Mesenchymal stem cell (in vitro differentiated cells and primary cell): ENCODE measurements at regions not wholly inside any gene's neighbourhood (a gene's known extent, or its start where the extent isn't known, plus 50 kb on each side); places are given as distances from the start of the nearest gene placed in this dataset.

ENCODE experiments used
- DNase-seq: peaks from one replicate; pipeline ENCODE4 v3.0.0-alpha.2; 2013
- H2AFZ ChIP-seq: one replicate; pipeline ENCODE4 v1.6.1; 2013; ENCODE audit warnings: low read depth, mild to moderate bottlenecking, control low read depth, inconsistent platforms, low read length, moderate library complexity
- H2AK5ac ChIP-seq: 2 replicates; pipeline ENCODE4 v1.6.1; 2013; ENCODE audit warnings: low read length, moderate library complexity, mild to moderate bottlenecking, inconsistent platforms; ENCODE audit not compliant: severe bottlenecking
- H2BK120ac ChIP-seq: one replicate; pipeline ENCODE4 v1.6.1; 2013; ENCODE audit warnings: low read depth, mild to moderate bottlenecking, inconsistent platforms, low read length, moderate library complexity
- H2BK12ac ChIP-seq, 2 experiments: one replicate each; pipeline ENCODE4 v1.6.1; 2013; ENCODE audit warnings: inconsistent platforms in 2 of 2, low read length in 2 of 2, mild to moderate bottlenecking in 2 of 2, moderate library complexity in 2 of 2, control low read depth in 1 of 2
- H2BK15ac ChIP-seq: one replicate; pipeline ENCODE4 v1.6.1; 2013; ENCODE audit warnings: mild to moderate bottlenecking, low read depth, inconsistent platforms; ENCODE audit not compliant: poor library complexity, severe bottlenecking
- H2BK5ac ChIP-seq: 2 replicates; pipeline ENCODE4 v1.6.1; 2013; ENCODE audit warnings: low read depth, mild to moderate bottlenecking, low read length, control low read depth, inconsistent platforms; ENCODE audit not compliant: poor library complexity, severe bottlenecking
- H3K14ac ChIP-seq, 2 experiments: one replicate each; pipeline ENCODE4 v1.6.1; 2013; ENCODE audit warnings: inconsistent platforms in 2 of 2, low read length in 2 of 2, control low read depth in 1 of 2, mild to moderate bottlenecking in 1 of 2, moderate library complexity in 1 of 2
- H3K18ac ChIP-seq, 2 experiments: one replicate each; pipeline ENCODE4 v1.6.1; 2013; ENCODE audit warnings: inconsistent platforms in 2 of 2, low read length in 2 of 2, control low read depth in 1 of 2, low read depth in 1 of 2, mild to moderate bottlenecking in 1 of 2
- H3K23ac ChIP-seq, 2 experiments: one replicate each; pipeline ENCODE4 v1.6.1; 2013; ENCODE audit warnings: inconsistent platforms in 2 of 2, low read length in 2 of 2, mild to moderate bottlenecking in 2 of 2, moderate library complexity in 2 of 2, control low read depth in 1 of 2
- H3K27ac ChIP-seq: 2 replicates; pipeline ENCODE4 v1.5.1; 2013; ENCODE audit warnings: mild to moderate bottlenecking, moderate library complexity, low read length, control low read depth, inconsistent platforms; ENCODE audit not compliant: poor library complexity, severe bottlenecking
- H3K27me3 ChIP-seq, 2 experiments: 2 replicates each; pipeline versions ENCODE4 v1.6.1 to v1.7.0; 2013; ENCODE audit warnings: low read length in 2 of 2, mild to moderate bottlenecking in 2 of 2, moderate library complexity in 2 of 2, control low read depth in 1 of 2, inconsistent platforms in 1 of 2; ENCODE audit not compliant: control insufficient read depth in 1 of 2, insufficient read depth in 1 of 2
- H3K36me3 ChIP-seq, 2 experiments: 2 replicates each; pipeline versions ENCODE4 v1.6.1 to v1.7.0; 2013; ENCODE audit warnings: low read length in 2 of 2, control low read depth in 1 of 2, inconsistent platforms in 1 of 2, low read depth in 1 of 2, mild to moderate bottlenecking in 1 of 2; ENCODE audit not compliant: insufficient read depth in 2 of 2, control insufficient read depth in 1 of 2
- H3K4ac ChIP-seq, 2 experiments: one replicate each; pipeline ENCODE4 v1.6.1; 2013; ENCODE audit warnings: inconsistent platforms in 2 of 2, low read length in 2 of 2, mild to moderate bottlenecking in 2 of 2, moderate library complexity in 2 of 2, control low read depth in 1 of 2, low read depth in 1 of 2
- H3K4me1 ChIP-seq: 2 replicates; pipeline ENCODE4 v1.6.1; 2013; ENCODE audit warnings: low read depth, low read length, control low read depth; ENCODE audit not compliant: control insufficient read depth, insufficient read depth
- H3K4me2 ChIP-seq: 2 replicates; pipeline ENCODE4 v1.6.1; 2013; ENCODE audit warnings: low read length, mild to moderate bottlenecking, inconsistent platforms; ENCODE audit not compliant: poor library complexity, severe bottlenecking
- H3K4me3 ChIP-seq, 2 experiments: 2 replicates each; pipeline versions ENCODE4 v1.5.1 to v1.7.0; 2013; ENCODE audit warnings: low read length in 2 of 2, mild to moderate bottlenecking in 2 of 2, control low read depth in 1 of 2, low read depth in 1 of 2; ENCODE audit not compliant: insufficient read depth in 1 of 2
- H3K79me1 ChIP-seq: replicated peaks from 2 replicates; pipeline ENCODE4 v1.6.1; 2013; ENCODE audit warnings: mild to moderate bottlenecking, control low read depth, low read length, inconsistent platforms; ENCODE audit not compliant: poor library complexity, severe bottlenecking
- H3K9ac ChIP-seq: 2 replicates; pipeline ENCODE4 v1.7.0; 2013; ENCODE audit warnings: mild to moderate bottlenecking, low read length, moderate library complexity
- H3K9me3 ChIP-seq: 2 replicates; pipeline ENCODE4 v1.7.0; 2013; ENCODE audit warnings: mild to moderate bottlenecking, low read length; ENCODE audit not compliant: control insufficient read depth
- H4K8ac ChIP-seq: one replicate; pipeline ENCODE4 v1.6.1; 2013; ENCODE audit warnings: inconsistent platforms, mild to moderate bottlenecking, low read length, moderate library complexity
- H4K91ac ChIP-seq: one replicate; pipeline ENCODE4 v1.6.1; 2013; ENCODE audit warnings: mild to moderate bottlenecking, low read length, inconsistent platforms
- WGBS: methylation state at CpG from one replicate; pipeline ENCODE4 v1.1.7; 2013; ENCODE audit warnings: mixed read lengths; 5-methylcytosine and 5-hydroxymethylcytosine counted together

- no peak overlapping the region for H3K4ac ChIP-seq
- no peaks in the 10 kb centered on the region for H3K27me3 ChIP-seq
- no CpG with 5 or more reads among the region's 1 CpG for WGBS
- H2BK5ac ChIP-seq = no peak overlapping the region
- H4K91ac ChIP-seq = no peak overlapping the region
- no peak overlapping the region for H3K4me2 ChIP-seq
- no peaks in the 10 kb centered on the region for H3K36me3 ChIP-seq
- no peak overlapping the region for H3K27ac ChIP-seq
- H2AFZ ChIP-seq = no peak overlapping the region
- H3K18ac ChIP-seq = no peak overlapping the region
- H3K9me3 ChIP-seq = no peaks in the 10 kb centered on the region
- no peaks in the 10 kb centered on the region for H3K4me1 ChIP-seq
- no peak overlapping the region for H4K8ac ChIP-seq
- H3K23ac ChIP-seq = no peak overlapping the region
- no peak overlapping the region for H3K4me3 ChIP-seq
- no peaks in the 10 kb centered on the region for H3K79me1 ChIP-seq
- H2AK5ac ChIP-seq = no peak overlapping the region
- no peak overlapping the region for H3K14ac ChIP-seq
- H2BK120ac ChIP-seq = no peak overlapping the region
- no peak overlapping the region for H2BK15ac ChIP-seq
- H3K9ac ChIP-seq = peak overlapping the region; percentile 67
- peak; percentile 14 for DNase-seq
- no peak overlapping the region for H2BK12ac ChIP-seq
These were observed 842.9 kb downstream of the SLC6A15 start for GRCh38 chr12:84069699-84070098.

GRCh38 chr12:84069198-84069597, 843.4 kb downstream of the SLC6A15 start:
- DNase-seq = no peak
- H2AFZ ChIP-seq = no peak overlapping the region
- no peak overlapping the region for H2BK15ac ChIP-seq
- no peaks in the 10 kb centered on the region for H3K79me1 ChIP-seq
- no peak overlapping the region for H3K18ac ChIP-seq
- H3K36me3 ChIP-seq = no peaks in the 10 kb centered on the region
- H3K23ac ChIP-seq = no peak overlapping the region
- H3K4me2 ChIP-seq = no peak overlapping the region
- H3K9ac ChIP-seq = peak overlapping the region; percentile 67
- H4K8ac ChIP-seq = no peak overlapping the region
- no peak overlapping the region for H3K4ac ChIP-seq
- H3K27me3 ChIP-seq = no peaks in the 10 kb centered on the region
- no peak overlapping the region for H3K27ac ChIP-seq
- H3K14ac ChIP-seq = no peak overlapping the region
- no peak overlapping the region for H4K91ac ChIP-seq
- H3K4me1 ChIP-seq = no peaks in the 10 kb centered on the region
- no CpG with 5 or more reads among the region's 2 CpGs for WGBS
- no peak overlapping the region for H2BK5ac ChIP-seq
- H3K9me3 ChIP-seq = no peaks in the 10 kb centered on the region
- no peak overlapping the region for H3K4me3 ChIP-seq
- H2AK5ac ChIP-seq = no peak overlapping the region
- no peak overlapping the region for H2BK120ac ChIP-seq
- H2BK12ac ChIP-seq = no peak overlapping the region

GRCh38 chr12:84058136-84058535, 854.5 kb downstream of the SLC6A15 start:
- Histone ChIP-seq H3K27me3 (no peaks in the 10 kb centered on the region), H3K79me1 (no peaks in the 10 kb centered on the region), H3K4ac (no peak overlapping the region), H2BK12ac (no peak overlapping the region), H2BK15ac (no peak overlapping the region), H3K4me1 (no peaks in the 10 kb centered on the region), H4K8ac (no peak overlapping the region), H3K14ac (no peak overlapping the region), H3K18ac (no peak overlapping the region), H3K9me3 (peaks cover 4% of the 10 kb centered on the region), H2BK5ac (no peak overlapping the region), H3K27ac (no peak overlapping the region), H3K36me3 (no peaks in the 10 kb centered on the region), H2AFZ (no peak overlapping the region), H3K23ac (no peak overlapping the region), H2AK5ac (no peak overlapping the region), H3K4me3 (no peak overlapping the region), H4K91ac (no peak overlapping the region), H3K4me2 (no peak overlapping the region), H2BK120ac (no peak overlapping the region), H3K9ac (no peak overlapping the region)
- 48% methylated on average over 4 of the region's 4 CpGs for WGBS
- DNase-seq = no peak

- 100% methylated on average over 1 of the region's 2 CpGs for WGBS
- Histone ChIP-seq H2BK120ac (no peak overlapping the region), H3K79me1 (no peaks in the 10 kb centered on the region), H4K91ac (no peak overlapping the region), H3K4me3 (no peak overlapping the region), H3K36me3 (no peaks in the 10 kb centered on the region), H3K4ac (no peak overlapping the region), H3K23ac (no peak overlapping the region), H2AFZ (no peak overlapping the region), H3K27me3 (no peaks in the 10 kb centered on the region), H3K9me3 (peaks cover 4% of the 10 kb centered on the region), H3K27ac (no peak overlapping the region), H4K8ac (no peak overlapping the region), H2BK5ac (no peak overlapping the region), H3K18ac (no peak overlapping the region), H2BK15ac (no peak overlapping the region), H3K4me1 (no peaks in the 10 kb centered on the region), H2BK12ac (no peak overlapping the region), H3K14ac (no peak overlapping the region), H2AK5ac (no peak overlapping the region), H3K9ac (no peak overlapping the region), H3K4me2 (no peak overlapping the region)
- no peak for DNase-seq
These were observed 857.8 kb downstream of the SLC6A15 start for GRCh38 chr12:84054811-84055210.
